ENCODE measurements at regions not wholly inside any gene's neighbourhood (a gene's known extent, or its start where the extent isn't known, plus 50 kb on each side); places are given as distances from the start of the nearest gene placed in this dataset.

GRCh38 chr9:78620303-78620702, 323.4 kb downstream of the PSAT1 start:
- Histone ChIP-seq H3K27ac (ENCODE audit: low read depth, low read length) (no peak overlapping the region), H3K9me2 (replicated peaks; ENCODE audit: insufficient read depth, low read length) (no peaks in the 10 kb centered on the region), H3K27me3 (ENCODE audit: low read length) (no peaks in the 10 kb centered on the region), H3K4me2 (ENCODE audit: low read depth, low read length, poor library complexity, severe bottlenecking) (no peak overlapping the region), H3K9ac (ENCODE audit: low read length) (no peak overlapping the region), H3F3A (ENCODE audit: insufficient read depth) (no peaks in the 10 kb centered on the region), H4K20me1 (ENCODE audit: low read depth, low read length) (no peaks in the 10 kb centered on the region), H3K36me3 (ENCODE audit: low read length) (no peaks in the 10 kb centered on the region), H2AFZ (ENCODE audit: low read depth, low read length, severe bottlenecking) (no peak overlapping the region), H3K9me3 (ENCODE audit: insufficient read depth, low read length) (no peaks in the 10 kb centered on the region), H3K4me3 (ENCODE audit: insufficient read depth, low read length, poor library complexity, severe bottlenecking) (no peak overlapping the region), H3K79me2 (ENCODE audit: insufficient read depth, low read length) (no peaks in the 10 kb centered on the region)
- TF ChIP-seq CTCF (IDR thresholded peaks at IDR 0.05; ENCODE audit: insufficient read depth, low read length, poor library complexity, severe bottlenecking), result no peak
- no peak for TF ChIP-seq EZH2phosphoT487 (conservative IDR thresholded peaks at IDR 0.05; ENCODE audit: low read length)

GRCh38 chr9:78620764-78621163, 323.8 kb downstream of the PSAT1 start:
- Histone ChIP-seq H3K36me3 (ENCODE audit: low read length) (no peaks in the 10 kb centered on the region), H3K9me3 (ENCODE audit: insufficient read depth, low read length) (no peaks in the 10 kb centered on the region), H3K4me3 (ENCODE audit: insufficient read depth, low read length, poor library complexity, severe bottlenecking) (no peak overlapping the region), H2AFZ (ENCODE audit: low read depth, low read length, severe bottlenecking) (no peak overlapping the region), H3K4me2 (ENCODE audit: low read depth, low read length, poor library complexity, severe bottlenecking) (no peak overlapping the region), H4K20me1 (ENCODE audit: low read depth, low read length) (no peaks in the 10 kb centered on the region), H3F3A (ENCODE audit: insufficient read depth) (no peaks in the 10 kb centered on the region), H3K9ac (ENCODE audit: low read length) (no peak overlapping the region), H3K27me3 (ENCODE audit: low read length) (no peaks in the 10 kb centered on the region), H3K9me2 (replicated peaks; ENCODE audit: insufficient read depth, low read length) (no peaks in the 10 kb centered on the region), H3K79me2 (ENCODE audit: insufficient read depth, low read length) (no peaks in the 10 kb centered on the region), H3K27ac (ENCODE audit: low read depth, low read length) (no peak overlapping the region)
- TF ChIP-seq CTCF (IDR thresholded peaks at IDR 0.05; ENCODE audit: insufficient read depth, low read length, poor library complexity, severe bottlenecking), result no peak
- no peak for TF ChIP-seq EZH2phosphoT487 (conservative IDR thresholded peaks at IDR 0.05; ENCODE audit: low read length)

GRCh38 chr9:78622126-78622525, 325.2 kb downstream of the PSAT1 start:
- Histone ChIP-seq H3K27me3 (ENCODE audit: low read length) (no peaks in the 10 kb centered on the region), H3K9ac (ENCODE audit: low read length) (no peak overlapping the region), H3K9me2 (replicated peaks; ENCODE audit: insufficient read depth, low read length) (no peaks in the 10 kb centered on the region), H3K27ac (ENCODE audit: low read depth, low read length) (no peak overlapping the region), H3K4me3 (ENCODE audit: insufficient read depth, low read length, poor library complexity, severe bottlenecking) (no peak overlapping the region), H3F3A (ENCODE audit: insufficient read depth) (no peaks in the 10 kb centered on the region), H3K79me2 (ENCODE audit: insufficient read depth, low read length) (no peaks in the 10 kb centered on the region), H3K36me3 (ENCODE audit: low read length) (no peaks in the 10 kb centered on the region), H4K20me1 (ENCODE audit: low read depth, low read length) (no peaks in the 10 kb centered on the region), H3K4me2 (ENCODE audit: low read depth, low read length, poor library complexity, severe bottlenecking) (no peak overlapping the region), H3K9me3 (ENCODE audit: insufficient read depth, low read length) (no peaks in the 10 kb centered on the region), H2AFZ (ENCODE audit: low read depth, low read length, severe bottlenecking) (no peak overlapping the region)
- TF ChIP-seq CTCF (IDR thresholded peaks at IDR 0.05; ENCODE audit: insufficient read depth, low read length, poor library complexity, severe bottlenecking) (no peak), EZH2phosphoT487 (conservative IDR thresholded peaks at IDR 0.05; ENCODE audit: low read length) (no peak)
